SIG-M5 (cell line): ENCODE measurements at regions not wholly inside any gene's neighbourhood (a gene's known extent, or its start where the extent isn't known, plus 50 kb on each side); places are given as distances from the start of the nearest gene placed in this dataset.
A peak's percentile ranks its signal among the peaks of the same experiment; 100 is the strongest.
"Not testable (repeated sequence)": the region's sequence is repeated elsewhere in the genome, so short reads cannot be mapped to it uniquely, and the experiment has no call there.

Experiments
- DNase-seq: peaks from one replicate; lab custom pipeline; 2025; lab: John Stamatoyannopoulos, UW

DNA sequence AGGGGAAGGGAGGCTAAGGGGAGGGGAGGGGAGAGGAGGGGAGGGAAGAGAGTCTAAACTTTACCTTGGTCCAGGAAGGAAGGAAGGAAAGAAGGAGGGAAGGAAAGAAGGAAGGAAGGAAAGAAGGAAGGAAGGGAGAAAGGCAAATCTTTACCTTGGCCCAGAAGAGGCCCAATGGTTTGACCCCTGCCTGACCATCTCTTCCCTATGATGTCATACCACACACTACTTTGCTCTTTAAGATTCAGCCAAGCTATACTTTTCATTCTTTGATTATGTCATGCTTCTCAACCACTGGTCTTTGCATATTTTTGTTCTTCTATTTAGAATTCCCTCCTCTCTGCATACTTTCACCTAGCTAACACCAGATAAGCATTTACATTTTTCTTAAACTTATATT lies 1077.5 kb downstream of the PCDH9 start:
- no peak for DNase-seq

GRCh38 chr13:66144357-66144756 lies 1085.8 kb downstream of the PCDH9 start:
- not testable (repeated sequence) for DNase-seq

DNA sequence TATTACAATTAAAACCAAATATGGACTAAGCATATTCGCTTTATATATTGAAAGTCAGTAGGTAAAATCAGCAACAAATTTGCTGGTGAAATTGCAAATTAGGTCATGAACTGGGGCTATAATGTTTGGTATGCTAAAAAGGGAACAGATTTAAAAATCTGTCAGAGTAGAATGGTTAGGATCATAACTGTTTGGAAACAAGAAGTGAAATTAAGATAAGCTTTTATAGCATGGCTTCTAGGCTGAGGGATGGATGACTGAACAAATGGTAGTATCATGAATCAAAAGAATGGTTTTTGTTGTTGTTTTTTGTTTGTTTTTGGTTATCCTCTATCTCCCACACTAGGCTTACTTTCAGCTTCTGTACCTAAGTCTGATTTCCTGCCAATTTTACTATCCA lies 1090.4 kb downstream of the PCDH9 start:
- DNase-seq: no peak

- no peak for DNase-seq
These were observed 1090.9 kb downstream of the PCDH9 start for GRCh38 chr13:66139250-66139649.

DNA sequence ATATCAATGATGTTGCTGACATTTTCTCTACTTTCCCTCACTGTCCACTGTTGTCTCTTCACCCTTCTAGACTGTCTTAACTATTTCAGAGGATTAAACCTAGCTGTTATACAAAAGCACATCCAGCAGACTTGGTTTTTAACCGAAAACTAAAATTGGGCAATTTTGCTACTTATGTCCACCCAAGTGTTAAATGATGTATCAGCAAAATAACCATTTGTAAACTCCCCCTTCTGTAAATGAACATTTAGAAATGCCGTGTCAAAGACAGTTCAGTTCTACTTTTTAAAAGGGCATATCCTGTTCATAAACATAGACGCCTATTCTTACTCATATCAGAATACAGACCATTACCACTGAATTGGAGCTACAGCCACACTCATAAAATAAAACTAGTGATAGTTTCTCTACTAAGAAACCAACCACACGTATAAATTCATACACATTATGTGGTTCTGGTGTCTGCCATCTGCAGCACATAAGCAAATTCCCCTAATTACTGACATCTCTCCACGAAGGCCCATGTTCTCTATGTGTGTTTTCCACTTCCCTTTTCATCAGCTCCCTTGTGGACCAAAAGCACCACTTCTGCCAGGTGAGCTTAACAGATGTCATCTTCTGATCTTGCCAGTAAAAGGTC lies 1091.8 kb downstream of the PCDH9 start:
- no peak for DNase-seq

GRCh38 chr13:66137384-66137783 lies 1092.8 kb downstream of the PCDH9 start:
- no peak for DNase-seq

GRCh38 chr13:66128692-66129269 lies 1101.4 kb downstream of the PCDH9 start:
- no peak for DNase-seq

GRCh38 chr13:66128201-66128600 lies 1101.9 kb downstream of the PCDH9 start:
- no peak for DNase-seq

GRCh38 chr13:66117563-66117962 lies 1112.6 kb downstream of the PCDH9 start:
- DNase-seq: no peak

DNA sequence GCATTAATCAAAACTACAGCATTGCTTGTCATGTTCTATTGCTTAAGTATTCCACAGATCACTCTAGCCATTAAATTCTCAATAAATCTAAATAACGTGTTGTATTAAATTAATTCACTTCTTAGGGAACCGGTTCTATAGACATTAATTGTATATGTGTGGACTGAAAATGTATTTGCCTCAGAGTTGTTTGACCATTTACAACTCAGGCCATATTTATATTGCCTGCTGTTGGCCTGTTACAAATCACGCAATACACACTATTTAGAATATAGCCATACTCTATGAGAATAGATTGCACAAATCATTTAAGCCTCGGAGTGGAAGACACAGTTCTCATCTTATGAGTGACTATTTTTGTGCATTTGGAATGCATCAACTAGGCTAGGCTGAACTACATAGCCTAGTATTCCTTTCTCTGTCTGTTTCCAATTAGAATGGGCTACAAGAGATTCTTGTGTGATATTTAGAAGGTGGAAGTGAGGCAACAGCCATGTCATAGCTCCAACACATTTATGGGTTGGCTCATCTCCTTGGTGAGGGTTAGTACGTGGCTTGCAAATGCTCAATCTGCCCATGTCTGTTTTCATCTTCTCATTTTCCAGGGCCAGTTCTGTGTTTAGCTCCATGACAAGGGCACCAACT lies 1116.1 kb downstream of the PCDH9 start:
- no peak for DNase-seq

GRCh38 chr13:66111628-66112027 lies 1118.5 kb downstream of the PCDH9 start:
- DNase-seq: no peak

- no peak for DNase-seq
These were observed 1123.9 kb downstream of the PCDH9 start for GRCh38 chr13:66106246-66106645.

DNA sequence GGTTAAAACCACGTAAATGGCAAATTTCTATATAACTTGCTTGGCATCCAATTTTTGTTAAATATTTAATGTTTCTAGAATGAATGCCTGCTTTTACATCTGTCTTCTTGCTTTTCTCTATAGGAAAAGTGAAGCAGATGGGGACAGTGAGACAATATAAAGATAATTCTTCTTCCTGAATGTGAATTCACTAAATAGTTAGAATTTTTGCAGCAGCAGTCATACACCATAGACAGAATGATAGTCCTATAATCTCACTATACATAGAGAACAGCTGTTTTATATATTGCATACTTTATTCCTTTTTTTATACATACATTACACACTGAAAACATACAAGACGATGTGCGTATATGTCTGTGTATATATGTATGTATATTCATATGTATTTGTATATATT lies 1127.3 kb downstream of the PCDH9 start:
- DNase-seq: no peak

- no peak for DNase-seq
These were observed 1130.3 kb downstream of the PCDH9 start for GRCh38 chr13:66099825-66100224.

GRCh38 chr13:66098931-66099628 lies 1131.1 kb downstream of the PCDH9 start:
- no peak for DNase-seq

DNA sequence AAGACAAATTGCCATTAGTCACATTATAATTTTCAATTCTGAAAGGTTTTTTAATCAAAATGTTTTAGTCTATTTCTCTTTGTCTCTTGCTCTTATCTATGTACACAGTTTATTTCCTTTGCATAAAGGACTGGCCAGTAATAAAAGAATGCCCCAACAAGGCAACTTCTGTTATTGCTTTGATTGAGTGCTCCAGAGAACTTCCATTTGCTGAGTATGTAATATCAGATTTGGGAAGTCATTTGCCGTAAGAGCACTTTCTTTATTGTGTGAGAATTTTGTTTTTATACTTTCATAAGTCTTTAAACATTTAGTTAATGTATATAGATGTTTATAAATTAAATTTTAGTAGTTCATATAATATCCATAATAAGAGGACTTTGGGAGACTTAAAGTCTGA lies 1140.4 kb downstream of the PCDH9 start:
- no peak for DNase-seq

DNA sequence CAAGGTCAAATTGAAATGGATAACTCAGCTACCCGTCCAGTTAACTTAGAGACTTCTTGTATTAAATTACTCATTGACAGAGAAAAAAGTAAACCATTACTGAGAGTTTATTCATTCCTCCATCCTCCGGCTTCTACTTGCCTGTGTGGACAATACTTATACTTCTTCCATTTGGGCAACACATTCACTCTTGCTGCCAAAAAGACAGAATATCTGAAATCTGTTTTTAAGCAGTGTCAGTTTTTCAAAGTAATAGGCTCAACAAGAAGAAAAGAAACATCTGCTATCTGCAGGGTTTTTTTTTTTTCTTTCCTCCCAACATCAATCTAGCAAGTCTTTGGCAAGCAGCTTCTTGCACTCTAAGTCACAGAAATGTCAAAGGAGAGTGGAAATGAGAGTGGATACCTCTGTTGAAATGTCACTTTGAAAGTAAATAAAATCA lies 1142.8 kb downstream of the PCDH9 start:
- no peak for DNase-seq

DNA sequence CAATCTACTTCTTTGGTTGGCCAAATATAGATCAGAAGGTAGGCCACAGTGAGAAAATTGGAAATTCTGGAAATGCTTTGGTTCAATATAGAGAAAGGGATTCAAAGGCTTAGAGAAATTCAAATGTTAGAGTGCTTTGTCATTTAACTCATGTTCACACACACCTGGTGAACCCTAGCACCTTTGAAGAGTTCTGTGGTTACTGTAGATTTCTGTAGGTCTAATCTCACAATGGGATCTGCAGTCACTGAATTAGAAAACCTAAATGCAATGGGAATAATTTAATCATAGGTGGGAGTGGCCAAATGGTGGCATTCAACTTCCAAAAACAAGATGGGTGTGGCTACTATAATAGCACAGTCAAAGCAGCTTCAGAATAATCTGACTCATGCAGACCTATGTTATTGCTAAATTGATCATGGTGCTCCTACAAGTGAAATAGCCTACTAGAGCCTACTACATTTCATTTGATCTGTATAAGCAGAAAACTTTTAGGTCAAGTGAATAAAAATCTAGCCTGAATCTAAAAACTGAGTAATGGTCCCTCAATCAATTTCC lies 1152.9 kb downstream of the PCDH9 start:
- DNase-seq: no peak

DNA sequence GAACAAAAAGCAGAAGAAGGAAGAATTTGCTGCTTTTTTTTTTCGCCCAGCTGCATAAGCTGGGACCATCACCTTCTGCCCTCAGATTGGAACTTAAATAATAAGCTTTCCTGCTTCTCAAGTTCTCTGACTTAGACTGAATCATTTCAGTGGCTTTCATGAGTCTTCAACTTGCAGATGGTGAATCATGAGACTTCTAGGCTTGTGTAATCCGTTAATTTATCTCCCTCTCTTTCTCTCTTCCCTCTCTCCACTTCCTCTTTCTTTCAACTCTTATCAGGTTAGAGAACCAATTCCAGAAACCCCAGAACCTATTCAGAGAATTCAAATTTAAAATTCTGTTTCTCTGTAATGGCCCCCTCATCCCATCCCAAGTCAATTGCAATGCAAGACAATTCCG lies 1153.7 kb downstream of the PCDH9 start:
- peak; percentile 54 for DNase-seq

DNA sequence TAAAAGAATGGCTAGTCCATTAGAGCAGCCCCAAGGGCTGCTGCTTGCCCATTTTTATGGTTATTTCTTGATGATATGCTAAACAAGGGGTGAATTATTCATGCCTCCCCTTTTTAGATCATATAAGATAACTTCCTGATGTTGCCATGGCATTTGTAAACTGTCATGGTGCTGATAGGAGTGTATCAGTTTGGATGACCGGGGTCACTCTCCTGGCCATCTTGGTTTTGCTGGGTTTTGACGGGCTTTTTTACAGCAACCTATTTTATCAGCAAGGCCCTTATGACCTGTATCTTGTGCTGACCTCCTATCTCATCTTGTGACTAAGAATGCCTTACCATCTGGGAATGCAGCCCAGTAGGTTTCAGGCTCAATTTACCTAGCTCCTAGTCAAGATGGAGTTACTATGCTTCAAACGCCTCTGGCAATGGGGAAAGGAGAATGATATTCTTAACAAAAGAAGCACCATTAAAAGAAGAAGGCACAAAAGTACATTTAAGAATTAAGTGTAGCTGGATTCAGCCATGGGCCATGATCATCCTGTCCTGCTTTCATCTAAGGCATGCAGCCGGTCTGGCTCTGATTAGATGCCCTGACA lies 1156.0 kb downstream of the PCDH9 start:
- no peak for DNase-seq

GRCh38 chr13:66072097-66072496 lies 1158.0 kb downstream of the PCDH9 start:
- not testable (repeated sequence) for DNase-seq

DNA sequence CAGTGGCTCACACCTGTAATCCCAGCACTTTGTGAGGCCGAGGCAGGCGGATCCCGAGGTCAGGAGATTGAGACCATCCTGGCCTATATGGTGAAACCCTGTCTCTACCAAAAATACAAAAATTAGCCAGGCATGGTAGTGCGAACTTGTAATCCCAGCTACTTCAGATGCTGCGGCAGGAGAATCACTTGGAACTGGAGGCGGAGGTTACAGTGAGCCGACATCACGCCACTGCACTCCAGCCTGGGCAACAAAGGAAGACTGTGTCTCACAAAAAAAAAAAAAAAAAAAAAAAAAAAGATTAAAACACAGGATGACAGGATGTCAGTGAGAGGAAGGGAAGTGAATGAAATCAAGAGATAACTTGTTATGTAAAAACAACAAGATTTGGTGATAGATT lies 1158.5 kb downstream of the PCDH9 start:
- DNase-seq: no peak
